ENCODE measurements at regions not wholly inside any gene's neighbourhood (a gene's known extent, or its start where the extent isn't known, plus 50 kb on each side); places are given as distances from the start of the nearest gene placed in this dataset.

DNA sequence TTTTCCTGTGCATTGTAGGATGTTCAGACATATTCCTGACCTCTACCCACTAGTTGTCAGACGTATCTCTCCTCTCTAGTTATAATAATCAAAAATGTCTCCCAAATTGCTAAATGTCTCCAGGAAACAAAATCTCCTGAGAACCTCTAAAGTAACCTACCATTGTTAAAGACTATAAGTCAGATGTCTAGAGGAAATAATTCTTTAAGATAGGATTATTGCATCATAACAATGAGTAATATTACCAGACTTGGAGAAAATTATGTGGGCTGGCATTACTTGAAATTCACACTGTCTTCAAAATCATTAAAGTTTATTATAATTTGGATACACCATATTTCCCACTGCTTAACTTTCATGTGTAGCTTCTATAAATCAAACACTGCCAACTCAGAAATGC lies 643.0 kb upstream of the ADGRL2 start:
- TF ChIP-seq, protein P1, sequence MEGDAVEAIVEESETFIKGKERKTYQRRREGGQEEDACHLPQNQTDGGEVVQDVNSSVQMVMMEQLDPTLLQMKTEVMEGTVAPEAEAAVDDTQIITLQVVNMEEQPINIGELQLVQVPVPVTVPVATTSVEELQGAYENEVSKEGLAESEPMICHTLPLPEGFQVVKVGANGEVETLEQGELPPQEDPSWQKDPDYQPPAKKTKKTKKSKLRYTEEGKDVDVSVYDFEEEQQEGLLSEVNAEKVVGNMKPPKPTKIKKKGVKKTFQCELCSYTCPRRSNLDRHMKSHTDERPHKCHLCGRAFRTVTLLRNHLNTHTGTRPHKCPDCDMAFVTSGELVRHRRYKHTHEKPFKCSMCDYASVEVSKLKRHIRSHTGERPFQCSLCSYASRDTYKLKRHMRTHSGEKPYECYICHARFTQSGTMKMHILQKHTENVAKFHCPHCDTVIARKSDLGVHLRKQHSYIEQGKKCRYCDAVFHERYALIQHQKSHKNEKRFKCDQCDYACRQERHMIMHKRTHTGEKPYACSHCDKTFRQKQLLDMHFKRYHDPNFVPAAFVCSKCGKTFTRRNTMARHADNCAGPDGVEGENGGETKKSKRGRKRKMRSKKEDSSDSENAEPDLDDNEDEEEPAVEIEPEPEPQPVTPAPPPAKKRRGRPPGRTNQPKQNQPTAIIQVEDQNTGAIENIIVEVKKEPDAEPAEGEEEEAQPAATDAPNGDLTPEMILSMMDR (IDR thresholded peaks at IDR 0.05) = no peak
- TF ChIP-seq POLR2A (IDR thresholded peaks at IDR 0.05) = no peak

Measured in right lobe of liver (tissue), 4 donors.